Subcutaneous abdominal adipose tissue (tissue), 5 donors: ENCODE measurements at regions not wholly inside any gene's neighbourhood (a gene's known extent, or its start where the extent isn't known, plus 50 kb on each side); places are given as distances from the start of the nearest gene placed in this dataset.
"Not testable (repeated sequence)": the region's sequence is repeated elsewhere in the genome, so short reads cannot be mapped to it uniquely, and the experiment has no call there.

Experiments used
- H3K27ac ChIP-seq: one replicate; pipeline ENCODE4 v1.7.0; 2013; ENCODE audit warnings: low read depth, mild to moderate bottlenecking, inconsistent platforms, low read length, moderate library complexity
- H3K27me3 ChIP-seq, 5 donors: one replicate each; pipeline ENCODE4 v1.7.0; 2013; ENCODE audit warnings: low read length in 5 of 5, inconsistent platforms in 1 of 5; ENCODE audit not compliant: control insufficient read depth in 5 of 5, insufficient read depth in 4 of 5
- H3K36me3 ChIP-seq, 5 donors: one replicate each; pipeline ENCODE4 v1.7.0; 2013; ENCODE audit warnings: low read length in 5 of 5; ENCODE audit not compliant: control insufficient read depth in 5 of 5, insufficient read depth in 5 of 5
- H3K4me1 ChIP-seq, 5 donors: one replicate each; pipeline ENCODE4 v1.7.0; 2013; ENCODE audit warnings: low read length in 5 of 5, mild to moderate bottlenecking in 3 of 5, moderate library complexity in 1 of 5; ENCODE audit not compliant: control insufficient read depth in 5 of 5, insufficient read depth in 5 of 5
- H3K4me3 ChIP-seq, 5 donors: one replicate each; pipeline ENCODE4 v1.7.0; 2013; ENCODE audit warnings: low read length in 5 of 5, low read depth in 1 of 5
- H3K9ac ChIP-seq, 5 donors: one replicate each; pipeline ENCODE4 v1.7.0; 2013; ENCODE audit warnings: low read length in 5 of 5, mild to moderate bottlenecking in 4 of 5, moderate library complexity in 3 of 5
- H3K9me3 ChIP-seq, 5 donors: one replicate each; pipeline ENCODE4 v1.7.0; 2013; ENCODE audit warnings: low read length in 5 of 5; ENCODE audit not compliant: control insufficient read depth in 5 of 5
- donor health status: healthy.
- donor health status: healthy.
- donor health status: healthy.
- donor health status: healthy.
- donor health status: healthy.

GRCh38 chr12:33832900-33833299 is 189.4 kb upstream of the ALG10 start:
- Histone ChIP-seq H3K9ac (no peak overlapping the region), H3K4me1 (no peaks in the 10 kb centered on the region), H3K9me3 (peaks cover 0 to 3% (median 0%) of the 10 kb centered on the region in 5 donors), H3K4me3 (no peak overlapping the region), H3K27me3 (no peaks in the 10 kb centered on the region), H3K27ac (no peak overlapping the region), H3K36me3 (no peaks in the 10 kb centered on the region)

- Histone ChIP-seq H3K9me3 (peaks cover 0 to 3% (median 0%) of the 10 kb centered on the region in 5 donors), H3K27me3 (no peaks in the 10 kb centered on the region), H3K4me3 (no peak overlapping the region), H3K36me3 (no peaks in the 10 kb centered on the region), H3K9ac (no peak overlapping the region), H3K4me1 (no peaks in the 10 kb centered on the region), H3K27ac (no peak overlapping the region)
These were observed 187.6 kb upstream of the ALG10 start for GRCh38 chr12:33834672-33835071.

GRCh38 chr12:33876618-33877017 is 145.7 kb upstream of the ALG10 start:
- H3K4me3 ChIP-seq = no peak overlapping the region
- H3K36me3 ChIP-seq = no peaks in the 10 kb centered on the region
- no peak overlapping the region for H3K27ac ChIP-seq

GRCh38 chr12:33892425-33892824 is 129.9 kb upstream of the ALG10 start:
- H3K9me3 ChIP-seq = peaks cover 0 to 3% (median 0%) of the 10 kb centered on the region in 5 donors
- H3K4me1 ChIP-seq = no peaks in the 10 kb centered on the region
- H3K4me3 ChIP-seq = no peak overlapping the region
- H3K27me3 ChIP-seq = no peaks in the 10 kb centered on the region
- no peaks in the 10 kb centered on the region for H3K36me3 ChIP-seq
- no peak overlapping the region for H3K9ac ChIP-seq
- H3K27ac ChIP-seq = no peak overlapping the region

More at GRCh38 chr12:33876618-33877017, 145.7 kb upstream of the ALG10 start:
- Histone ChIP-seq H3K4me1 (no peaks in the 10 kb centered on the region), H3K9ac (no peak overlapping the region), H3K9me3 (peaks cover 0 to 17% (median 6%) of the 10 kb centered on the region in 5 donors), H3K27me3 (no peaks in the 10 kb centered on the region)

GRCh38 chr12:33920460-33920859 is 101.8 kb upstream of the ALG10 start:
- H3K9me3 ChIP-seq = peaks cover 0 to 14% (median 7%) of the 10 kb centered on the region in 5 donors
- H3K4me1 ChIP-seq, H3K36me3 ChIP-seq, H3K9ac ChIP-seq, H3K4me3 ChIP-seq, H3K27ac ChIP-seq, H3K27me3 ChIP-seq: not testable (repeated sequence)

- H3K9me3 ChIP-seq = peaks cover 0 to 18% (median 6%) of the 10 kb centered on the region in 5 donors
- no peak overlapping the region for H3K4me3 ChIP-seq
- H3K27ac ChIP-seq = no peak overlapping the region
- H3K27me3 ChIP-seq = no peaks in the 10 kb centered on the region
- no peaks in the 10 kb centered on the region for H3K4me1 ChIP-seq
- H3K36me3 ChIP-seq = no peaks in the 10 kb centered on the region
- H3K9ac ChIP-seq = no peak overlapping the region
These were observed 96.2 kb upstream of the ALG10 start for GRCh38 chr12:33926095-33926494.

- H3K9me3 ChIP-seq, H3K4me1 ChIP-seq, H3K27me3 ChIP-seq, H3K4me3 ChIP-seq, H3K36me3 ChIP-seq, H3K9ac ChIP-seq, H3K27ac ChIP-seq: not testable (repeated sequence)
These were observed 84.6 kb upstream of the ALG10 start for GRCh38 chr12:33937669-33938068.

- Histone ChIP-seq H3K4me3 (no peak overlapping the region), H3K27me3 (no peaks in the 10 kb centered on the region), H3K4me1 (no peaks in the 10 kb centered on the region), H3K9ac (no peak overlapping the region), H3K27ac (no peak overlapping the region), H3K9me3 (peaks cover 0 to 2% (median 0%) of the 10 kb centered on the region in 5 donors), H3K36me3 (no peaks in the 10 kb centered on the region)
These were observed 80.1 kb upstream of the ALG10 start for GRCh38 chr12:33942172-33942571.

- no peaks in the 10 kb centered on the region for H3K36me3 ChIP-seq
- peaks cover 0 to 14% (median 11%) of the 10 kb centered on the region in 5 donors for H3K9me3 ChIP-seq
These were observed 77.4 kb upstream of the ALG10 start for GRCh38 chr12:33944703-33945437.

GRCh38 chr12:33945438-33945784 is 76.9 kb upstream of the ALG10 start:
- Histone ChIP-seq H3K9ac (no peak overlapping the region), H3K27ac (no peak overlapping the region), H3K4me3 (no peak overlapping the region), H3K4me1 (no peaks in the 10 kb centered on the region), H3K27me3 (no peaks in the 10 kb centered on the region), H3K36me3 (no peaks in the 10 kb centered on the region), H3K9me3 (peaks cover 0 to 18% (median 16%) of the 10 kb centered on the region in 5 donors)

More at GRCh38 chr12:33944703-33945437, 77.4 kb upstream of the ALG10 start:
- Histone ChIP-seq H3K4me1 (no peaks in the 10 kb centered on the region), H3K27me3 (no peaks in the 10 kb centered on the region), H3K4me3 (no peak overlapping the region), H3K9ac (no peak overlapping the region), H3K27ac (no peak overlapping the region)
